Activated T-helper 1 cell treated with Interleukin-2 at 50 U/mL for 16 hours (primary cell): ENCODE measurements at regions not wholly inside any gene's neighbourhood (a gene's known extent, or its start where the extent isn't known, plus 50 kb on each side); places are given as distances from the start of the nearest gene placed in this dataset.
"Not testable (repeated sequence)": the region's sequence is repeated elsewhere in the genome, so short reads cannot be mapped to it uniquely, and the experiment has no call there.

ENCODE experiments used
- DNase-seq: peaks from one replicate; pipeline ENCODE4 v3.0.0-alpha.2; 2020; ENCODE audit warnings: low read depth

GRCh38 chr12:47410383-47410782, 295.4 kb downstream of the RPAP3 start:
- DNase-seq = no peak

GRCh38 chr12:47409310-47409987, 296.4 kb downstream of the RPAP3 start:
- no peak for DNase-seq

- no peak for DNase-seq
These were observed 297.5 kb downstream of the RPAP3 start for GRCh38 chr12:47408171-47408871.

GRCh38 chr12:47407463-47408129, 298.2 kb downstream of the RPAP3 start:
- DNase-seq = no peak

GRCh38 chr12:47403681-47404080, 302.1 kb downstream of the RPAP3 start:
- no peak for DNase-seq

GRCh38 chr12:47401196-47401595, 304.6 kb downstream of the RPAP3 start:
- not testable (repeated sequence) for DNase-seq

- no peak for DNase-seq
These were observed 305.6 kb downstream of the RPAP3 start for GRCh38 chr12:47400266-47400665.

GRCh38 chr12:47397664-47398281, 308.1 kb downstream of the RPAP3 start:
- no peak for DNase-seq

- DNase-seq = no peak
These were observed 308.7 kb downstream of the RPAP3 start for GRCh38 chr12:47396902-47397663.

GRCh38 chr12:47394070-47394469, 311.8 kb downstream of the RPAP3 start:
- no peak for DNase-seq

GRCh38 chr12:47393403-47393790, 312.4 kb downstream of the RPAP3 start:
- DNase-seq = no peak

GRCh38 chr12:47391566-47391965, 311.8 kb upstream of the AMIGO2 start:
- peak; percentile 24 for DNase-seq

GRCh38 chr12:47388712-47389111, 309.0 kb upstream of the AMIGO2 start:
- DNase-seq = no peak

GRCh38 chr12:47387994-47388393, 308.2 kb upstream of the AMIGO2 start:
- no peak for DNase-seq

GRCh38 chr12:47385653-47386052, 305.9 kb upstream of the AMIGO2 start:
- no peak for DNase-seq

- no peak for DNase-seq
These were observed 304.2 kb upstream of the AMIGO2 start for GRCh38 chr12:47383942-47384341.

GRCh38 chr12:47382305-47382704, 302.5 kb upstream of the AMIGO2 start:
- no peak for DNase-seq

GRCh38 chr12:47378907-47379306, 299.1 kb upstream of the AMIGO2 start:
- DNase-seq = no peak

GRCh38 chr12:47378222-47378582, 298.4 kb upstream of the AMIGO2 start:
- no peak for DNase-seq

GRCh38 chr12:47377414-47378221, 297.9 kb upstream of the AMIGO2 start:
- DNase-seq = no peak

- no peak for DNase-seq
These were observed 297.2 kb upstream of the AMIGO2 start for GRCh38 chr12:47376927-47377326.
